GM12873 (cell line): ENCODE measurements at regions not wholly inside any gene's neighbourhood (a gene's known extent, or its start where the extent isn't known, plus 50 kb on each side); places are given as distances from the start of the nearest gene placed in this dataset.

Experiments
- TF ChIP-seq, protein P1 (sequence below): IDR thresholded peaks from 2 replicates; pipeline ENCODE4 v1.5.1; 2012; ENCODE audit warnings: low read depth, mild to moderate bottlenecking, moderate library complexity, low read length, control low read depth; ENCODE audit not compliant: insufficient read depth; ENCODE audit errors: missing control alignments

GRCh38 chr21:28375708-28376385 lies 616.8 kb downstream of the LTN1 start:
- TF ChIP-seq, protein P1, sequence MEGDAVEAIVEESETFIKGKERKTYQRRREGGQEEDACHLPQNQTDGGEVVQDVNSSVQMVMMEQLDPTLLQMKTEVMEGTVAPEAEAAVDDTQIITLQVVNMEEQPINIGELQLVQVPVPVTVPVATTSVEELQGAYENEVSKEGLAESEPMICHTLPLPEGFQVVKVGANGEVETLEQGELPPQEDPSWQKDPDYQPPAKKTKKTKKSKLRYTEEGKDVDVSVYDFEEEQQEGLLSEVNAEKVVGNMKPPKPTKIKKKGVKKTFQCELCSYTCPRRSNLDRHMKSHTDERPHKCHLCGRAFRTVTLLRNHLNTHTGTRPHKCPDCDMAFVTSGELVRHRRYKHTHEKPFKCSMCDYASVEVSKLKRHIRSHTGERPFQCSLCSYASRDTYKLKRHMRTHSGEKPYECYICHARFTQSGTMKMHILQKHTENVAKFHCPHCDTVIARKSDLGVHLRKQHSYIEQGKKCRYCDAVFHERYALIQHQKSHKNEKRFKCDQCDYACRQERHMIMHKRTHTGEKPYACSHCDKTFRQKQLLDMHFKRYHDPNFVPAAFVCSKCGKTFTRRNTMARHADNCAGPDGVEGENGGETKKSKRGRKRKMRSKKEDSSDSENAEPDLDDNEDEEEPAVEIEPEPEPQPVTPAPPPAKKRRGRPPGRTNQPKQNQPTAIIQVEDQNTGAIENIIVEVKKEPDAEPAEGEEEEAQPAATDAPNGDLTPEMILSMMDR = no peak

DNA sequence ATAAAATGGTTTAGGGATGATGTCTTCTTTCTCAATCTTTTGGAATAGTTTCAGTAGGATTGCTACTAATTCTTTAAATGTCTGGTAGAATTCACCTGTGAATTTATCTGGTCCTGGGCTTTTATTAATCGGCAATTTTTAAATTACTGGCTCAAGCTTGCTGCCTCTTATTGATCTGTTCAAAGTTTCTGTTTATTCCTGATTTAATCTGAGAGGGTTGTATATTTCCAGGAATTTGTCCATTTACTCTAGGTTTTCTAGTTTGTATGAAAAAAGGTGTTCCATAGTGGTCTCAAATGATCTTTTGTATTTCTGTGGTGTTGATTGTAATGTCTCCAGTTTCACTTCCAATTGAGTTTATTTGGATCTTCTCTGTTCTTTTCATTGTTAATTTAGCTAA lies 617.8 kb downstream of the LTN1 start:
- TF ChIP-seq, protein P1 = no peak

GRCh38 chr21:28371713-28372112 lies 621.0 kb downstream of the LTN1 start:
- TF ChIP-seq, protein P1 = no peak

DNA sequence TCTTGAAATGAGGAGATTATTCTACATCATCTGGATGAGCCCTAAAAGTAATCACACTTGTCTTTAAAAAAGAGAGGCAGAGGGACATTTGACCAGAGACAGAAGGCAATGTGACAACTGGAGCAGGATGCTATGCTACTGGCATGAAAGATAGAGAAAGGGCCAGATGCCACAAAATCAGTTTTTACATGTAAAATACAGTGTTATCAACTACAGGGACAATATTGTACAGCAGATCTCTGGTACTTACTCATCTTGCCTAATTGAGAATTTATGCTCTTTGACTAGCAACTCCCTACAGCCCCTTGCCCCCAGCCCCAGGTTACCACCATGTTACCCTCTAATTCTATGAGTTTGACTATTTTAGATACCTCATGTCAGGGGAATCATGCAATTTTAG lies 633.4 kb downstream of the LTN1 start:
- TF ChIP-seq, protein P1 = no peak

DNA sequence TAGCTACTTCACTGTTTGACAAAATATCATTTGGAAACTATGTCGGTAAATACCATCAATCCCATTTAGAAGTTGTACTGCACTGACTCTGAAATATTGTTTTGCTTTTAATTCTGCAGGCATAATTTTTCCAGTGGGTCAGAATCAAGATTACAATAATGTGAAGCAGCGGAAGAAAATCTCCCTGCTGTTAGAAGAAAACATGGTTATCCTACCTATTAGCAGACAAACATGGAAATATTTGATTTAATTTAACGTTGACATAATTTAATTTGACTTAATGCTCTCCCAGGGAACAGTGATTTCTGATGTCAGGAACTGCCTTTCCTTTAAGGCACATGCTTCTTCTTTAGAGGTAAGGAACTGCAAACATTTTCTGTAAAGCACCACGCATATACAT lies 634.0 kb downstream of the LTN1 start:
- TF ChIP-seq, protein P1 = no peak

GRCh38 chr21:28358170-28358569 lies 634.5 kb downstream of the LTN1 start:
- TF ChIP-seq, protein P1 = no peak

GRCh38 chr21:28357743-28358142 lies 634.9 kb downstream of the LTN1 start:
- TF ChIP-seq, protein P1 = no peak

DNA sequence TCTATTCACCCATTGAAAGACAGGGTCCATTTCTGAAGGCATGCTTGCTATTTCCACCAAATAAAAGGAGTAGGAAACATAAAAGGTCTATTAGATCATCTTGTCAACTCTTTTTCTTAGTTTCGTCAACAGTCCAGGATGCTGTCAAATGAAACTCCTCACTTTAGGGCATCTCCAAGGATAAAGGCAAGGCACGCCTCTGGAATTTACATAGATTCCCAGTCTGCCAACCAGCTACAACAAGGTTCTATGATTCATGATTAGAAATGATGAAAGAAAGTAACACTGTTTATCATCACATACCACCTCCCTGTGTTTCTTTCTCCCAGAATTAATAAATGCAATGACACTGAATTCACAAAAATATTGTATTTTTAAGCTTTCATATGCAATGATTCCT lies 636.3 kb downstream of the LTN1 start:
- TF ChIP-seq, protein P1 = no peak
